ENCODE measurements at regions not wholly inside any gene's neighbourhood (a gene's known extent, or its start where the extent isn't known, plus 50 kb on each side); places are given as distances from the start of the nearest gene placed in this dataset.

GRCh38 chr2:139876964-139877363, 1096.8 kb upstream of the NXPH2 start:
- no peaks in the 10 kb centered on the region for H3K36me3 ChIP-seq (ENCODE audit: insufficient read depth)
- no peak overlapping the region for H3K27ac ChIP-seq
- no peak overlapping the region for H3K9ac ChIP-seq
- no peak overlapping the region for H3K4me2 ChIP-seq
- H4K20me1 ChIP-seq (ENCODE audit: insufficient read depth), result no peaks in the 10 kb centered on the region
- H2AFZ ChIP-seq (ENCODE audit: low read depth), result no peak overlapping the region
- TF ChIP-seq CTCF (conservative IDR thresholded peaks at IDR 0.05; ENCODE audit: low read depth, low read length), result no peak
- H3K4me1 ChIP-seq (ENCODE audit: low read depth, poor library complexity, severe bottlenecking), result no peaks in the 10 kb centered on the region
- no peak overlapping the region for H3K4me3 ChIP-seq (IDR thresholded peaks at IDR 0.05; ENCODE audit: insufficient read depth, low read depth, low read length)
- no peaks in the 10 kb centered on the region for H3K27me3 ChIP-seq (ENCODE audit: insufficient read depth, low read depth)
- no peaks in the 10 kb centered on the region for H3K79me2 ChIP-seq (ENCODE audit: insufficient read depth, low read depth)

- no peak overlapping the region for H3K4me2 ChIP-seq
- H4K20me1 ChIP-seq (ENCODE audit: insufficient read depth), result no peaks in the 10 kb centered on the region
- H3K9ac ChIP-seq, result no peak overlapping the region
- no peak overlapping the region for H3K4me3 ChIP-seq (IDR thresholded peaks at IDR 0.05; ENCODE audit: insufficient read depth, low read depth, low read length)
- H3K36me3 ChIP-seq (ENCODE audit: insufficient read depth), result no peaks in the 10 kb centered on the region
- no peak overlapping the region for H2AFZ ChIP-seq (ENCODE audit: low read depth)
- no peaks in the 10 kb centered on the region for H3K4me1 ChIP-seq (ENCODE audit: low read depth, poor library complexity, severe bottlenecking)
- no peak overlapping the region for H3K27ac ChIP-seq
- TF ChIP-seq CTCF (conservative IDR thresholded peaks at IDR 0.05; ENCODE audit: low read depth, low read length), result no peak
- no peaks in the 10 kb centered on the region for H3K27me3 ChIP-seq (ENCODE audit: insufficient read depth, low read depth)
- H3K79me2 ChIP-seq (ENCODE audit: insufficient read depth, low read depth), result no peaks in the 10 kb centered on the region
These were observed 1096.1 kb upstream of the NXPH2 start for GRCh38 chr2:139876321-139876720.

GRCh38 chr2:139872503-139872902, 1092.3 kb upstream of the NXPH2 start:
- Histone ChIP-seq H3K36me3 (ENCODE audit: insufficient read depth) (no peaks in the 10 kb centered on the region), H2AFZ (ENCODE audit: low read depth) (no peak overlapping the region), H3K4me3 (IDR thresholded peaks at IDR 0.05; ENCODE audit: insufficient read depth, low read depth, low read length) (no peak overlapping the region), H3K9ac (no peak overlapping the region), H3K4me1 (ENCODE audit: low read depth, poor library complexity, severe bottlenecking) (no peaks in the 10 kb centered on the region), H3K27me3 (ENCODE audit: insufficient read depth, low read depth) (no peaks in the 10 kb centered on the region), H3K79me2 (ENCODE audit: insufficient read depth, low read depth) (no peaks in the 10 kb centered on the region), H3K4me2 (no peak overlapping the region), H4K20me1 (ENCODE audit: insufficient read depth) (no peaks in the 10 kb centered on the region), H3K27ac (no peak overlapping the region)
- TF ChIP-seq CTCF (conservative IDR thresholded peaks at IDR 0.05; ENCODE audit: low read depth, low read length), result no peak

GRCh38 chr2:139872032-139872431, 1091.8 kb upstream of the NXPH2 start:
- H3K27me3 ChIP-seq (ENCODE audit: insufficient read depth, low read depth), result no peaks in the 10 kb centered on the region
- H4K20me1 ChIP-seq (ENCODE audit: insufficient read depth), result no peaks in the 10 kb centered on the region
- no peak overlapping the region for H3K27ac ChIP-seq
- H3K4me3 ChIP-seq (IDR thresholded peaks at IDR 0.05; ENCODE audit: insufficient read depth, low read depth, low read length), result no peak overlapping the region
- TF ChIP-seq CTCF (conservative IDR thresholded peaks at IDR 0.05; ENCODE audit: low read depth, low read length), result no peak
- no peak overlapping the region for H3K4me2 ChIP-seq
- H3K4me1 ChIP-seq (ENCODE audit: low read depth, poor library complexity, severe bottlenecking), result no peaks in the 10 kb centered on the region
- H3K79me2 ChIP-seq (ENCODE audit: insufficient read depth, low read depth), result no peaks in the 10 kb centered on the region
- no peak overlapping the region for H2AFZ ChIP-seq (ENCODE audit: low read depth)
- no peak overlapping the region for H3K9ac ChIP-seq
- H3K36me3 ChIP-seq (ENCODE audit: insufficient read depth), result no peaks in the 10 kb centered on the region
